Hindlimb muscle (tissue), 1 donor: ENCODE measurements at regions not wholly inside any gene's neighbourhood (a gene's known extent, or its start where the extent isn't known, plus 50 kb on each side); places are given as distances from the start of the nearest gene placed in this dataset.

Experiments
- DNase-seq: peaks from one replicate; pipeline ENCODE4 v3.0.0-alpha.2; 2013

DNA sequence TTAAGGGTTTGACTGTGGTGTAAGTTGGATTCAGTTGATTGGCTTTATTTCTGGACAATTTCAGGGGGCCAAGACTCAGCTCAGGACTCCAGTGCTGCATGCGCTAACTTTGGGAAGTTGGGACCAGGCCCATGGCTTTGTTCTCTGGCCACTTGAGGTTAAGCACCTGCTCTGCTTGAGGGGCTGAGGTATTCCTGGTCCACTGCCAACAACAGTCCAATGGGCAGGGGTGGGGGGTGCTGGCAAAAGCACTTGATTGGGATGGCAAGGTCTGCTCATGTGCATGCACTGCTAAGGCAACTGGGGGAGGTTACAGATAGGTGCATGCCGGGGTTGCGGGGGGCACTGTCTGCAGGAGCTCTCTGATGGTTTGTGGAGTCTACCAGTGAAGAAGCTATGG lies 52.6 kb upstream of the ASB17 start:
- no peak for DNase-seq

DNA sequence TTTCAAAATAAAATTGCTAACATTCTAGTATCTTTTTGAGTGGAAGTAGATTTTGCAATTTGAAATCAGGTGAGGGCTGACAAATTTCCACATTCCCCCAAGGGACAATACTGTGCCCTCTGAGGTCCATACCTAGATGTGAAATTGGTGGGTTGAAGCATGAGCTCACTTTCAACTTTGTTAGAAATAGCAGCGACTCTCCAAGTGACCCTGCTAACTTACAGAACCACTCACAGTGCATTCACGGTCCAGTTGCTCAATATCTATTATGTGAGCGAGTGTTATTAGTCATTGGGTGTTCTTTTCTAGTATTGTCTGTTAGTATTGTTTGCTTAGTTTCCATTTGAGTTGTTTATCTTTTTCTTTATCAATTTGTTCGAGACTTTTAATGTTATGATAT lies 53.6 kb upstream of the ASB17 start:
- no peak for DNase-seq

DNA sequence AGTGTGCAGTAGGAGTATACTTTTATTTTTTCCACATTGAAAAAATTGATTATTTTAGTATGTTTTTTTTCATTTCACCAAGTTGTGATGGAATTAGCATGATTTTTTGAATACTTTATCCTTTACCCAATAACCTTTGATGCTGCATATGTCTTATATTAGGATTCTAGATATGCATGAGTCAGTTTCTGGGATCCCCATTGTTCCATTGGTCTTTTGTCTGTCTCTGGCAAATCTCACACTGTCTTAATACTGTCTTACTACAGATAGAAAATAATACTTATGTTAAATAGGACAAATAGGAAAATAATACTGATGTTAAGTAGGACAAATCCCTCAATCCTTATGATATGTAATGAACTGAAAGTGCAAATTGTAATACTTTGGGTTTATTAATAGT lies 54.3 kb upstream of the ASB17 start:
- no peak for DNase-seq

DNA sequence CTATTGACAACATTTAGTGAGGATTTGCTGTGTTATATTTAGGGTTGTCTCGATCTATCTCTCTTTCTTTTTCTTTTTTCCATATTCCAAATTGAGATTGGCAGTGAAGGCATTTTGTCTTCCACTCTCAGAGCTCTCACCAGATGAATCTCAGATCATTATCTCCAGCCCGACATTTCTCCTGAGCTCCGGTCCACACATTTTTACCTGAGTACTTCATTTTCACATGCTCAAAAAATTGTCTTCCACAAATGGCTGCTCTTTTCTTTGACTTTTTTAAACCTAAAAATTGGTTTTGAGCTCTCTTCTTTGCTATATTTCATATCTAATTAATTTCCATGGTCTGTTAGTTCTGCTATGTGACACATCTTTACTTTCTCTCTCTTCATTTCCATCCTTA lies 56.9 kb upstream of the ASB17 start:
- no peak for DNase-seq

DNA sequence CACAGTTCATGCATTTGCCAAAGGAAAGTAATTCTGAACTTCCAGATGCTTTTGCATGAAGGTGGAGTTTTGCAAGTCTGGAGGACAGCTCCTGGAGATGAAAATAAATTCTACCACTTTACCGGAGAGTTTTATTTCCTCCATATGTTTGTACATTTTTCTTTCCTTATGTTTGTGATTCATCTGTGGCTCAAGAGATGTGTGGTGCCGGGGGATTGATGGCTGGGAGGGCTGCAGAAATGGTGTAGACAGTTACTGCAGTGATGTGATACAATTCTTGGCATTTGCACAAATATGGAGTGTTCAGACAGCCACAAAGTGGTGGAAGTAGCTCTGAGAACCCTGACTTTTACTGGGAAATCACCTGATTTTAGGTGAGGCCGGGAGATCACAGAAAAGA lies 58.5 kb upstream of the ASB17 start:
- DNase-seq, result no peak

DNA sequence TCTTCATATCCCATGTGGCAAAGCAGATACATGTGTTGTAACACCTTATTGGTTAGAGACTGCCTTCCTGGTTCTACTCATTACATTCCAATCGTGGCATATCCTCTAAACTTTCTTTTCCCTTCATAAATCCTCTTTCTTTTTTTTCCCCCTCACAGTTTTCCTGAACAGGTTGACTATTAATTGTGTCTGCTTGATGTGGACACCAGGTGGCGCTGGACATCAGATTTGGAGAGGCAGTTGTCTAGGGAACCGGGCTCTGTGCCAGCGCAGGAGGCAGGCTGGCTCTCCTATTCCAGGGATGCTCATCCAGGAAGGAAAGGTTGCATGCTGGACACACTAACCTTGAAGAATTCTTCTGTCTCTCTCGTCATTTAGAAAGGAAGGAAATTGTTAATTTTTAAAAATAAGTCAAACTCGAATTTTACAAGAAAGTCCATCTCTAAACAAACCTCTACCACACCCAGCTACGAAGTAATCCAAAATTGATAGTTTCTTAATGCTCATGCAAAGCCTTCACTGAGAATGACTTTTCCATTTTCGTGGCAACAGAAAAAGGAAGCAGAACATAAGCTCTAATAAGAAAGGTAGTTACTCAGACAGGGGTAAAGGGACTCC lies 59.4 kb upstream of the ASB17 start:
- peak; percentile 84 for DNase-seq

DNA sequence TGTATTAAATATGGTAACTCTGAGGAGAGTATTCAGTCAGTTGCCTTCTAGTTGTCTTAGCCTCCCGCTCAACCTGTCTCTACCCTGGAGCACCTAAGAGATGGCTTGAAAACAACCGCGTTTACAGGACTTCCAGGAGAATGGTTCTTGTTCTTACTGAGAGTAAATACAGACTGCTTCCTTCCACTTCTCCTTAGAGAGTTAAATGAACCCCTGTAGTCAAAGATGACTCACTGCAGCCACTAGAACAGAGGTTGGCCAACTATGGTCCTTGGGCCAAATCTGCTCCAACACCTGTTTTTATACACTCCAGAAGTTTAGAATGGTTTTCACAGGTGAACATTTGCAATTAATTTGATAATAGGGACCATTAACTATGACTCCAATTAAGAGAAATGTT lies 60.1 kb upstream of the ASB17 start:
- DNase-seq, result no peak

DNA sequence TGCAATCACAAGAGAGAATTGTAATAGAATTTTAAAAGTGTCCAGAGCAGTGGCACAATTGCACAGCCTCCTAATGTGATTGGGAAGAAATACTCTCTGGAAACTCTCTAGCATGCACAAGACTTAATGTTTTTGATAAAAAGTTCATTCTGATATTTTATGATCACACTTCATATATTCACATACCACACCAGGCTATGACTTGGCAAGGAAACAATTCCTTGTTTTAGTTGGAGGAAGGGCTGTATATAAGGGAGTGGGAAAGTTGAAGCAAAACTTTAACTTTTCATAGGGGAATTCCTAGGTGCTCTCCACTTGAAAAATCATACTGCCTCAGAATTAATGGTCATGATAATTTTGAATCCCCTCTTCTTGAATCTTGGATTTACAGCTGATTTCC lies 61.5 kb upstream of the ASB17 start:
- DNase-seq, result no peak

DNA sequence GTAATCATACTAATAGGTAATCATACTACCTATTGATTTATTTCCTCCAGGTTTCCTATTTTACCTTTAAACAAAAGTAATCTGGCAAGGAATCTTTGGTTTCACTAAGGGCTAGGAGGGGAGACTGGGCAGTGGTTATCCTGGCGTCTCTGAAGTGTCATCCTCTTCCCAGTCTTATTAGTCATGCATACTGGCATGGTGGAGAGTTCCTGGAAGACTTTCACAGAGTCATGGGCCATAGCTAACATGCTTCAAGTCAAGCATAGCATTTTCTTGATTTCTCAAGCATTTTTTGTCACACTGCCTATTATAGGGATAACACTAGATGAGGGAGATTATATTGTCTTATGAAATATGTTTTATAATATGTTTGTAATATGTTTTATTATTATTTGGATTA lies 64.0 kb upstream of the ASB17 start:
- no peak for DNase-seq

DNA sequence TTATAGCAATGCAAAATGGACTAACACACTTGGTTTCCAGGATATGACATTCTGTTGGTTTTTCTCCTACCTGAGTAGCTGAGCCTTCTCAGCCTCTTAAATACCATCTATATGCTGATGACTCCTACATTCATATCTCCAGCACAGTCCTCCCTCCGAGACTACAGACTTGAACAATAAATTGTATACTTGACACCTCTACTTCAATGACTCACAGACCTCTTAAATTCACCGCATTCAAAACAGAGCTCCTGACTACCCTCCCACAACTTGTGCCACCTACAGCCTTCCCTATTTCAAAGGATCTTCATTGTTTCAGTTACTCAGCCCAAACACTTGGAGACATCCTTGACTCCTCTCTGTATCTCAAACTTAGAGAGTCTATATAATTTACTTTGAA lies 66.8 kb upstream of the ASB17 start:
- no peak for DNase-seq

DNA sequence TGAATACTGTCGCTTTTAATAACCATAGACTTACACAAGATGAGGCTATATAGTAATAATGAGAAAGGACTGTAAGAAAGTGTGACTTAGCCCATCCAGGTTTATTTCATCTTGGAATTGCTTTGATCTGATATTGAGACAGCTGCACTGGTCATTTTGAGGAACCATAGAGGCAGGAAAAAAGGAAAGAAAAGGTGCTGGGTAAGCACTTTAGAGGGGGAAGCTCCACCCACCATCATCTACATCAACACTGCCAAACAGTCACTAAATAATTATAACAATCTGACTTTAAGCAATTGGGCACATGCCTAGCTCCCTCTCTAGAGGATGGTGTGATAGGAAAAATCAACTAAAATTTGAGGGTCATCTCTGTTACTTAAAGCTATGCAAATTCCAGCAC lies 70.6 kb upstream of the ST6GALNAC3 start:
- DNase-seq, result no peak

DNA sequence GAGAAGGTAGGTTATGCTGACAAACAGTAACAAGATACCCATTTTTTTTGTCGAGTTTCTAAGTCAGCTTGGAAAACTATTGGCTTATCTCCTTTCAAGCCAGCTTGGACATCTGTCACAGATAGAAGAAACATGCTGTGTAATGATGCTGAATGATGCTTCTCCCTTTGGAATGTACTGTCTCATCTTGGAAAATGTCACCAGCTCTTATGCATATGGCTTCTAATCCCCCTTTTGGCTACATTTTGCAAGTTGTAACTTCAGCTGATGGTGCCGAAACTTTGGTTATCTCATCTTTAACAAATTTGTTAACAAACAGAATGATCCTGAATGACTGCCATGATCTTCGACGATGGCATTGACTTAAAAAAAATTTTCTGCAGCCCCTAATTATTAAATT lies 68.8 kb upstream of the ST6GALNAC3 start:
- no peak for DNase-seq

DNA sequence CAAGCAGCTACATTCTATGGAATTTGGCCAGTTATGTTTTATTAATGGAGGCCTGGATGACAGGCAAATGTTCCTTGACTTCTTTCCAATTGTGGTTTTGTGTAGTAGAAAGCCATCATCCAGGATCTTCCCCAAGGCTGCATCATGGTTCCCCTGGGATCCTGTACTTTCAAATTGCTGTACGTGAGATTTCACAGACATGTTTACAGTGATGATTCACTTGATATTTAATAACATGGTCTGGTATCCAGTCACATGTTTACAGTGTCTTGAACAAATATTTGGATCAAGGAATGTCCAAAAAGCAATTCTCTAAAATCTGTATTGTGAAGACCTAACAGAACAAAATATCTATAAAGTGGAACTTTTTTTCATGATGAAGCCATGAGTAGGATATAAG lies 68.3 kb upstream of the ST6GALNAC3 start:
- peak; percentile 15 for DNase-seq

DNA sequence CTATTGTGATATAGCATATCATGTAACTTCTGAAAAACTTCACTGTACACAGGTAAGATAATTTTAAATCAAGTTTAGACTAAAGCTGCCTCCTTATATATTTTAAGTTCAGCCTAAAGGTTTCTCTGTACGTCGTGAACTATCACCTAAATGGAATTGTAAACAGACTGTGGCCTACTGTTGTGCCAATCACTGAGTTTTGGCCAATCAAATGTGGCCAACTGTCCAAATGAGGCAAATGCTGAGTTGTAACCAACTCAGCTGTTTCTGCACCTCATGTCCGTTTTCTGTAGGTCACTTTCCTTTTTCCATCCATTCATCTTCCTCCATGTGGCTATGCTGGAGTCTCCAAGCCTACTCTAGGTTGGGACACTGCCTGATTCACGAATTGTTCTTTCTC lies 63.7 kb upstream of the ST6GALNAC3 start:
- no peak for DNase-seq

DNA sequence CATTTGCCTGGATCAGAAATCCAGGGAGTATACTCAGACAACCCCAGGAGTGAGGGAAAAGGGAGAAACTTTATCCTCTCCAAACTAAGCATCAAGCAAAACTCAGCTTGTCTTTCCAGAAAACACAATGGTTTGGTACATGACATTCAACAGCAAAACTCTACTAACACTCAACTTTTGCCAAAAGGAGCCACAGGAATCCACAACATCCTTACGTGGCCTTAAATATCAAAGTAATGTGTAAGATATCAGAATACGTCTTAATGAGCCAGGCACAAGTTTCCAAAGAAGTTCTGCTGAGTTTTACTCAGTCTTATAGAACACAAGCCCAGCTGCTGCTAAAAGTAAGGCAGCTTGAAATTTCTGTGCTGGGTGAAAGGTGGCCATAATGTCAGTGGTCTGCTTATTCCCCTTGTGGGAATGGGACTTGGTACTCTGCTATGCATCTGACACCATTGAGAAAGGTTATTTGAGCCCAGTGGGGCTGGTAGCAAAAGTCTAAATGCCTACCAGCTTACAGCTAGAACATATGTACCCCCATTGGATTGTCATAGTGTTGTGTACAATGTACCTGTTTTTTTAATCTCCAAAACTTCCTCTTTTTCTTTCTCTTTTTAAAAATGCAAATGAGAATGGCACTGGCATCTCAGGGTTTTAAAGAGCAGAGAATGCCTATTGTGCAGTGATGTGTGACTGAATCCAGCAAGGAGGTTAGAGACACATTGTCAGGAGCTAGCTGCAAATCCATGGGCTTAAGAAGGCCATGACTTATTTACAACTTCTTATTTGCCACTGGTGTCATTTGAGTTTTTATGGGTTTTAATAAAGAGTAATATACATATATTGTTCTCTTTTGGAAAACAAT lies 62.0 kb upstream of the ST6GALNAC3 start:
- DNase-seq, result no peak

DNA sequence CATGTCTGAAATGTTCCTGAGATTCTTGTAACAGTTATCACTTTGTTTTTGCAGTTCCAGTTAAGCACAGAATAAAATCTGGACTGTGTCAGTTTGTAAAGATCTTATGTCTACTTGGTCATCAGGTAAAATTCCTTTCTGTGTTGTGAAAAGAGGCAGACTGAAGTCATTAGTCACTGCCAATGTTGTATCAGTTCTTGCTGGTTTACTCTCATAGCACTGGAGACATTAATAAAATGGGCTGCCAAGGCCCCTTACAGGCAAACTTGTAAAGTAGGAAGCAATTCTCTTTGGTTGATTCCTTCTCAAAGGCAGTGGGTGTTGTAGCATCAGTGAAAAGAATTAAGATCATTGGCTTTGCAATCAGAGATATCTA lies 61.4 kb upstream of the ST6GALNAC3 start:
- DNase-seq, result no peak

DNA sequence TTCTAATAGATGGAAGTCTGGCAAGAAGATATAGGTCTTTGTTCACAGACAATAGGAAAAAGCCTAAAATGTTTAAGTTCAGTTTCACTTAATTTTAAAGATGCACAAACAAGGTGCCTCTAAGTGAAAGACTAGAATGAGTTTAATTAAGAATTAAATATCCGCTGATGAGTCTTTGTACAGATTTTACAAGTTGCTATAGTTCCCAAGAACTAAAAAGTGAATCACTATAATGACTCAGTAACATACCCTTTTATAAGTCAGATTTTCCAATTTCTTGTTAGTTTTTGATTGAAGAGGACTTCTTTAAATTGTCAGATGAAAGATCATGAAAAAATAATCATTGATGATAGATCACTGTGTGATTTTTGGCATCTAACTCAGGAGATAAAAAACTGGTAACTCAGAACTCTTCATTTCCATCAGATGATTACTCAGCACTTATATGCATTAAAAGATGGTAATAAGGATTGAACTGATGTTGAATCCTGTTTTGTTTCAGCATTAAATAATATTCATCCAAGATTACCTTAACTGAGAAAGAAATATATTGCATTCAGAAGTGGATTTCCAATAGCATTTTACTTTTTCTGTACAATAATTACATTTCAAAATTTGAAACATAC lies 59.0 kb upstream of the ST6GALNAC3 start:
- DNase-seq, result no peak

DNA sequence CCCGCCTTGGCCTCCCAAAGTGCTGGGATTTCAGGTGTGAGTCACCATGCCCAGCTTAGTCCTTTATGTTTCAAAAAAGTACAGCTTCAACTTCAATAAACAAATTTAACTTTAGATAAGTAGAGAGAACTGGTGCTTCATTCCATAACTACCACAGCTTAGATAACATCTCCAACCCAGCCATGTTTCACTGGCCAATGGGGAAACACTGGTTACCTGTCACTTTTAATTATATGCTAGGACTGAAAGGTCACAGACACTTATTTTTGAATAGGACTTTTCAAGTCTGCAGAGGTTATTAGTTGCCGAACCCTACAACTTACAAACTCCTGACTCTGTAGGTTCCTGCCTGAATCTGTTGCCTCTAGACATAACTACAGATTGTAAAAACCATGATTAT lies 56.5 kb upstream of the ST6GALNAC3 start:
- DNase-seq, result no peak

DNA sequence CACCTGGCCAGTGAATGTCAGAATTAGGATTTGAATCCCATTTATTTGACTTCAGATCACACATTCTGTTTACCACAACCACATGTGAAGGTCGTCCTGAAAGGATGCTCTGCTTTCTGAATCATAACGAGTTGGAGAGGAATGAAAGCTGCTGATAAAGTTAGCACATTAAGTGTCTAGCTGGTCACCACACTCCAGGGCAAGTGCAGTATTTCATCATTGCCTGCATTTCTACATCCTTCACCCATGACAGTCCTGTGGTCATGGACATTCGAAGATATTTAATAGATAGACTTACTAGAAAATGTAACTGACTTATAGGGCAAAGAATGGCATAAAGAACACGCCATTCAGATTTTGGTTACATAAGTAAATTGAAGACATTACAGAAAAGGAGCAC lies 52.7 kb upstream of the ST6GALNAC3 start:
- DNase-seq, result no peak

DNA sequence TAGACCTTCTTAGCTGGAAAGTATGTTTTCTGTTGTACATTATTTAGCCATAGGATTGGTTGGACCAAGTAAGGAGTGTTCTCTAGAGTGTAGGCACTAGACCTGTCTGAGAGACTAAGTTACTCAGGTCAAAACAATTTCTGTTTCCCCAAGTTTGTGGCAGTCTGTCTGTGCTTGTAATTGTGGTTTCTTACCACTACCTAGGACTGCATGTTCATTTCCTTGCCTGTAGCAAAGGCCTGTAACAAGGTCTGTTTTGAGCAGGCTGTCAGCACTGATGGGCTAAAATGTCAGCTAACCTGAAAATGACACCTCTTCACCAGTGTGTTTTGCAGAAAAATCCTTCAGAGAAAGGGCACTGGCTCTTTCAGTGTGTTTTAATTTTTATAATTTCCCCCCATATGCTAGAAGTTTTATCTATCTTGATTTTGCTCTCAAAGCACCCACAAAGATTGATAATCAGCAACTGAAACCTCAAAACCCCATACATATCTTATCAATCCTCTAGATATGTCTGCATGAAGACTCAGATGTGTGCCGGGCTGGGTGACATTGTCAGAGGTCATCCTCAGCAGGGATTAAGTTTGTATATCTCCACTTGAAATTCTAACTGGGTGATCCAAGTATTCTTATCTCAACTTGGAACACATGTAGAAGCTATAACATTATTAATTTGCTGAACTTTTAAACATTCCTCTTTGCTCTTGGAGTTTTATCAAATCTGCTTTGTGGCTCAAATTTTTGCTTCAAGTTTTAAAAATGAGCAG lies 50.7 kb upstream of the ST6GALNAC3 start:
- no peak for DNase-seq
